GM23248 (cell line): ENCODE measurements at regions not wholly inside any gene's neighbourhood (a gene's known extent, or its start where the extent isn't known, plus 50 kb on each side); places are given as distances from the start of the nearest gene placed in this dataset.

Experiments used
- DNase-seq: peaks from one replicate; pipeline ENCODE4 v3.0.0-alpha.2; 2015
- H2AFZ ChIP-seq: fragments of 200-600 bp; sonication (generic); 2 replicates; pipeline ENCODE4 v1.6.1; 2016; ENCODE audit warnings: antibody characterized with exemption
- H3F3A ChIP-seq: fragments of 200-600 bp; sonication (generic); 2 replicates; pipeline ENCODE4 v1.6.1; 2016; ENCODE audit warnings: mild to moderate bottlenecking, antibody characterized with exemption, mixed run types; ENCODE audit not compliant: insufficient read depth
- H3K27ac ChIP-seq: fragments of 200-600 bp; sonication (generic); 2 replicates; pipeline ENCODE4 v1.5.1; 2016; ENCODE audit warnings: mild to moderate bottlenecking
- H3K27me3 ChIP-seq: fragments of 200-600 bp; sonication (generic); replicated peaks from 2 replicates; pipeline ENCODE4 v1.6.1; 2016; ENCODE audit warnings: mild to moderate bottlenecking; ENCODE audit not compliant: insufficient read depth
- H3K36me3 ChIP-seq: fragments of 200-600 bp; sonication (generic); 2 replicates; pipeline ENCODE4 v1.6.1; 2016; ENCODE audit warnings: low read depth, mild to moderate bottlenecking
- H3K4me1 ChIP-seq: fragments of 200-600 bp; sonication (generic); 2 replicates; pipeline ENCODE4 v1.6.1; 2016; ENCODE audit warnings: mild to moderate bottlenecking; ENCODE audit not compliant: insufficient read depth
- H3K4me2 ChIP-seq: fragments of 200-600 bp; sonication (generic); one replicate; pipeline ENCODE4 v1.6.1; 2016; ENCODE audit warnings: mild to moderate bottlenecking; ENCODE audit not compliant: unreplicated experiment
- H3K4me3 ChIP-seq: fragments of 200-600 bp; sonication (generic); 2 replicates; pipeline ENCODE4 v1.5.1; 2016; ENCODE audit warnings: mild to moderate bottlenecking
- H3K79me2 ChIP-seq: fragments of 200-600 bp; sonication (generic); 2 replicates; pipeline ENCODE4 v1.6.1; 2016; ENCODE audit warnings: mild to moderate bottlenecking; ENCODE audit not compliant: insufficient read depth
- H3K9ac ChIP-seq: fragments of 200-600 bp; sonication (generic); 2 replicates; pipeline ENCODE4 v1.6.1; 2016; ENCODE audit warnings: mild to moderate bottlenecking
- H3K9me2 ChIP-seq: fragments of 200-600 bp; sonication (generic); 2 replicates; pipeline ENCODE4 v1.6.1; 2016; ENCODE audit warnings: mixed run types, mild to moderate bottlenecking, moderate library complexity; ENCODE audit not compliant: insufficient read depth
- H3K9me3 ChIP-seq: fragments of 200-600 bp; sonication (generic); one replicate; pipeline ENCODE4 v1.6.1; 2017; ENCODE audit warnings: low read depth
- H4K20me1 ChIP-seq: fragments of 200-600 bp; sonication (generic); 2 replicates; pipeline ENCODE4 v1.6.0; 2016; ENCODE audit not compliant: insufficient read depth
- EZH2 ChIP-seq: fragments of 200-600 bp; sonication (generic); IDR thresholded peaks from 2 replicates; pipeline ENCODE4 v1.6.1; 2018; ENCODE audit warnings: antibody characterized with exemption, mild to moderate bottlenecking; ENCODE audit not compliant: insufficient read depth, poor library complexity, severe bottlenecking
- EZH2phosphoT487 ChIP-seq: fragments of 200-600 bp; sonication (generic); IDR thresholded peaks from 2 replicates; pipeline ENCODE4 v1.6.1; 2018; ENCODE audit warnings: antibody characterized with exemption, moderate library complexity, mild to moderate bottlenecking, low read depth; ENCODE audit not compliant: insufficient read depth
- WGBS, 2 experiments: methylation state at CpG; one replicate each; pipeline ENCODE4 v1.1.6; 2015 to 2017; ENCODE audit warnings: low lambda C conversion rate in 2 of 2, low coverage in 1 of 2; ENCODE audit errors: missing lambda C conversion rate in 2 of 2; 5-methylcytosine and 5-hydroxymethylcytosine counted together
- in situ Hi-C: fragments of 300-500 bp; cut with MboI; formaldehyde crosslinking; loops from 2 replicates; pipeline ENCODE4 v1.15.0; 2020

GRCh38 chr2:107466241-107466640 is 360.5 kb upstream of the RGPD4 start:
- Histone ChIP-seq H3K4me1 (no peaks in the 10 kb centered on the region), H3K9me3 (no peaks in the 10 kb centered on the region), H3K36me3 (no peaks in the 10 kb centered on the region), H3K4me3 (no peak overlapping the region), H2AFZ (no peak overlapping the region), H3K4me2 (no peak overlapping the region), H3K27ac (no peak overlapping the region), H3K79me2 (no peaks in the 10 kb centered on the region), H3K27me3 (no peaks in the 10 kb centered on the region), H4K20me1 (no peaks in the 10 kb centered on the region), H3K9me2 (no peaks in the 10 kb centered on the region), H3F3A (no peaks in the 10 kb centered on the region), H3K9ac (no peak overlapping the region)
- in situ Hi-C loops = no loop called here
- no peak for DNase-seq
- 25 to 37% methylated on average over 2 of the region's 2 CpGs for WGBS, 2 experiments
- no peak for TF ChIP-seq EZH2
- TF ChIP-seq EZH2phosphoT487 = no peak

GRCh38 chr2:107466984-107467773 is 359.5 kb upstream of the RGPD4 start:
- Histone ChIP-seq H3K4me3 (no peak overlapping the region), H3K36me3 (no peaks in the 10 kb centered on the region), H3K27me3 (no peaks in the 10 kb centered on the region), H3K9ac (no peak overlapping the region), H4K20me1 (no peaks in the 10 kb centered on the region), H3K9me3 (no peaks in the 10 kb centered on the region), H3K79me2 (no peaks in the 10 kb centered on the region), H3K4me2 (no peak overlapping the region), H3K4me1 (no peaks in the 10 kb centered on the region), H2AFZ (no peak overlapping the region), H3K9me2 (no peaks in the 10 kb centered on the region), H3K27ac (no peak overlapping the region), H3F3A (no peaks in the 10 kb centered on the region)
- no peak for TF ChIP-seq EZH2
- no peak for TF ChIP-seq EZH2phosphoT487
- DNase-seq = no peak
- in situ Hi-C loops = no loop called here
- 42 to 50% methylated on average over 4 of the region's 4 CpGs for WGBS, 2 experiments

- TF ChIP-seq EZH2 (no peak), EZH2phosphoT487 (no peak)
- no peaks in the 10 kb centered on the region for H4K20me1 ChIP-seq
- no peaks in the 10 kb centered on the region for H3K4me1 ChIP-seq
- H3K4me3 ChIP-seq = no peak overlapping the region
- no peak for DNase-seq
- no peaks in the 10 kb centered on the region for H3K79me2 ChIP-seq
- no peak overlapping the region for H2AFZ ChIP-seq
- no peak overlapping the region for H3K4me2 ChIP-seq
- no peaks in the 10 kb centered on the region for H3K27me3 ChIP-seq
- H3K27ac ChIP-seq = no peak overlapping the region
- no peaks in the 10 kb centered on the region for H3K9me2 ChIP-seq
- no peaks in the 10 kb centered on the region for H3K9me3 ChIP-seq
- no peaks in the 10 kb centered on the region for H3F3A ChIP-seq
- 74 to 77% methylated on average over 12 to 20 of the region's 34 CpGs for WGBS, 2 experiments
- no peaks in the 10 kb centered on the region for H3K36me3 ChIP-seq
- H3K9ac ChIP-seq = no peak overlapping the region
- in situ Hi-C loops = no loop called here
Observed at GRCh38 chr2:107469437-107469995, 357.2 kb upstream of the RGPD4 start.

GRCh38 chr2:107473150-107473549 is 353.5 kb upstream of the RGPD4 start:
- Histone ChIP-seq H3K4me3 (no peak overlapping the region), H3K27ac (no peak overlapping the region), H3F3A (no peaks in the 10 kb centered on the region), H3K36me3 (no peaks in the 10 kb centered on the region), H3K4me1 (no peaks in the 10 kb centered on the region), H3K9me2 (no peaks in the 10 kb centered on the region), H3K27me3 (no peaks in the 10 kb centered on the region), H2AFZ (no peak overlapping the region), H3K9ac (no peak overlapping the region), H4K20me1 (no peaks in the 10 kb centered on the region), H3K79me2 (no peaks in the 10 kb centered on the region), H3K4me2 (no peak overlapping the region), H3K9me3 (no peaks in the 10 kb centered on the region)
- DNase-seq = no peak
- in situ Hi-C loops = no loop called here
- no peak for TF ChIP-seq EZH2
- no peak for TF ChIP-seq EZH2phosphoT487
